ENCODE measurements at regions not wholly inside any gene's neighbourhood (a gene's known extent, or its start where the extent isn't known, plus 50 kb on each side); places are given as distances from the start of the nearest gene placed in this dataset.

DNA sequence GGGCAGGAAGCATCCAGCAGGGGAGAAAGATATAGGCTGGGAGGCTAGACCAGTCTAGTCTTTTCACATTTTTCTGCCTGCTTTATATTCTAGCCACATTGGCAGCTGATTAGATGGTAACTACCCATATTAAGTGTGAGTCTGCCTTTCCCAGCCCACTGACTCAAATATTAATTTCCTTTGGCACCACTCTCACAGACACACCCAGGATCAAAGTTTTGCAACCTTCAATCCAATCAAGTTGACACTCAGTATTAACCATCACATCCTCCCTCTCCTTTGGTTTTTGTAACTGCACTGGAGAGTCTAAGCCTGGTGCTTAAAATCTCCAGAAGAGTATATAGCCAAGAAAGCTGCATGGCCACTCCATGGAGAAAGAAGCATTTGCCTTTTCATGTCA is 560.4 kb downstream of the GRXCR1 start:
- TF ChIP-seq JUNB (IDR thresholded peaks at IDR 0.05; ENCODE audit: unreplicated experiment) (no peak), POLR2AphosphoS5 (IDR thresholded peaks at IDR 0.05; ENCODE audit: low read depth) (no peak), EZH2 (IDR thresholded peaks at IDR 0.05; ENCODE audit: low read depth, unreplicated experiment) (no peak), ZNF114 (CRISPR knock-in tag; IDR thresholded peaks at IDR 0.05) (no peak), STAT1 (IDR thresholded peaks at IDR 0.05; ENCODE audit: unreplicated experiment) (no peak)
- TF ChIP-seq, protein P1, sequence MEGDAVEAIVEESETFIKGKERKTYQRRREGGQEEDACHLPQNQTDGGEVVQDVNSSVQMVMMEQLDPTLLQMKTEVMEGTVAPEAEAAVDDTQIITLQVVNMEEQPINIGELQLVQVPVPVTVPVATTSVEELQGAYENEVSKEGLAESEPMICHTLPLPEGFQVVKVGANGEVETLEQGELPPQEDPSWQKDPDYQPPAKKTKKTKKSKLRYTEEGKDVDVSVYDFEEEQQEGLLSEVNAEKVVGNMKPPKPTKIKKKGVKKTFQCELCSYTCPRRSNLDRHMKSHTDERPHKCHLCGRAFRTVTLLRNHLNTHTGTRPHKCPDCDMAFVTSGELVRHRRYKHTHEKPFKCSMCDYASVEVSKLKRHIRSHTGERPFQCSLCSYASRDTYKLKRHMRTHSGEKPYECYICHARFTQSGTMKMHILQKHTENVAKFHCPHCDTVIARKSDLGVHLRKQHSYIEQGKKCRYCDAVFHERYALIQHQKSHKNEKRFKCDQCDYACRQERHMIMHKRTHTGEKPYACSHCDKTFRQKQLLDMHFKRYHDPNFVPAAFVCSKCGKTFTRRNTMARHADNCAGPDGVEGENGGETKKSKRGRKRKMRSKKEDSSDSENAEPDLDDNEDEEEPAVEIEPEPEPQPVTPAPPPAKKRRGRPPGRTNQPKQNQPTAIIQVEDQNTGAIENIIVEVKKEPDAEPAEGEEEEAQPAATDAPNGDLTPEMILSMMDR (conservative IDR thresholded peaks at IDR 0.05; ENCODE audit: low read depth in 2 of 2), result no peak
- TF ChIP-seq, protein P2, sequence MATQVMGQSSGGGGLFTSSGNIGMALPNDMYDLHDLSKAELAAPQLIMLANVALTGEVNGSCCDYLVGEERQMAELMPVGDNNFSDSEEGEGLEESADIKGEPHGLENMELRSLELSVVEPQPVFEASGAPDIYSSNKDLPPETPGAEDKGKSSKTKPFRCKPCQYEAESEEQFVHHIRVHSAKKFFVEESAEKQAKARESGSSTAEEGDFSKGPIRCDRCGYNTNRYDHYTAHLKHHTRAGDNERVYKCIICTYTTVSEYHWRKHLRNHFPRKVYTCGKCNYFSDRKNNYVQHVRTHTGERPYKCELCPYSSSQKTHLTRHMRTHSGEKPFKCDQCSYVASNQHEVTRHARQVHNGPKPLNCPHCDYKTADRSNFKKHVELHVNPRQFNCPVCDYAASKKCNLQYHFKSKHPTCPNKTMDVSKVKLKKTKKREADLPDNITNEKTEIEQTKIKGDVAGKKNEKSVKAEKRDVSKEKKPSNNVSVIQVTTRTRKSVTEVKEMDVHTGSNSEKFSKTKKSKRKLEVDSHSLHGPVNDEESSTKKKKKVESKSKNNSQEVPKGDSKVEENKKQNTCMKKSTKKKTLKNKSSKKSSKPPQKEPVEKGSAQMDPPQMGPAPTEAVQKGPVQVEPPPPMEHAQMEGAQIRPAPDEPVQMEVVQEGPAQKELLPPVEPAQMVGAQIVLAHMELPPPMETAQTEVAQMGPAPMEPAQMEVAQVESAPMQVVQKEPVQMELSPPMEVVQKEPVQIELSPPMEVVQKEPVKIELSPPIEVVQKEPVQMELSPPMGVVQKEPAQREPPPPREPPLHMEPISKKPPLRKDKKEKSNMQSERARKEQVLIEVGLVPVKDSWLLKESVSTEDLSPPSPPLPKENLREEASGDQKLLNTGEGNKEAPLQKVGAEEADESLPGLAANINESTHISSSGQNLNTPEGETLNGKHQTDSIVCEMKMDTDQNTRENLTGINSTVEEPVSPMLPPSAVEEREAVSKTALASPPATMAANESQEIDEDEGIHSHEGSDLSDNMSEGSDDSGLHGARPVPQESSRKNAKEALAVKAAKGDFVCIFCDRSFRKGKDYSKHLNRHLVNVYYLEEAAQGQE (IDR thresholded peaks at IDR 0.05; ENCODE audit: unreplicated experiment), result no peak

All from GM23338 (cell line).